Activated CD4-positive, alpha-beta T cell treated with anti-CD3 and anti-CD28 coated beads for 24 hours (primary cell): ENCODE measurements at regions not wholly inside any gene's neighbourhood (a gene's known extent, or its start where the extent isn't known, plus 50 kb on each side); places are given as distances from the start of the nearest gene placed in this dataset.
"Not testable (repeated sequence)": the region's sequence is repeated elsewhere in the genome, so short reads cannot be mapped to it uniquely, and the experiment has no call there.

Source experiments
- DNase-seq, 2 donors: peaks; one replicate each; pipeline ENCODE4 v3.0.0-alpha.2; 2020; ENCODE audit warnings: low read depth in 2 of 2

DNA sequence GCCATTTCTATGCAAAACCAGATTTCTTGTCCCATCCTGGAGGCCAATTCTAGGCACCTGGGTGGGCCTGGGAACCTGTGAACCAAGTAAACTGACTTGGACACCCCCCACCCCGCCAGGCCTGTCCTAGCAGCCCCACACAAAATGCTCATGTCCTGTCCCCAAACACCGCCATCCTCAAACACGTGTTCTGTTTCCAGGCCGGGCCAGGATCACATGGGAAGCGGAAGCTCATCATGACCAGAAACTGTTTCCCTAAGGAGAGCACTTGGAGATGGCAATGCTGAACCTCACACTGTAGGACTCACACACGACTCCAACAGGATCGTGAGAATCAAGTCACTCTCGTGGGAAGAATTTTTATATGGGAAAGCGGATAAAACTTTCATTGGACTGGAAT lies 78.7 kb upstream of the DRD5 start:
- not testable (repeated sequence) for DNase-seq

DNA sequence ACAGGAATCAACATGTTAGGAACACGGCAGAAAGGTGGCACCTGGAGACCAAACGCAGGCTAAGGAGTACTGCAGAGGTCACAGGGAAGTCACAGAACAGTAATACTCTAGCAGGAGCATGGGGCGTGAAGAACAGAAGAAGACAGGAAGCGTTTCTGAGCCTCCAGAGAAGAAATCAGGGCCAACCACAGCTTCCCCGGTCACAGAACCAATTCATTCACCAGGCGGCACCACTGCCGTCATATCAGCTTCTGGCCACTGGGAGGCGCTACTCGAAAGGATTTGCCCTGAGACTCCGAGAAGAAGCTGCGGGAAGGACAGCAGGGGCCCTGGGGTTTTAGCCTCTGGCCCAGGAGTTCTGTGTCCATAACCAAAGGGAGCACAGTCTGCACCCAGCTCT lies 78.0 kb upstream of the DRD5 start:
- DNase-seq, result peak; percentile 36 to 58

DNA sequence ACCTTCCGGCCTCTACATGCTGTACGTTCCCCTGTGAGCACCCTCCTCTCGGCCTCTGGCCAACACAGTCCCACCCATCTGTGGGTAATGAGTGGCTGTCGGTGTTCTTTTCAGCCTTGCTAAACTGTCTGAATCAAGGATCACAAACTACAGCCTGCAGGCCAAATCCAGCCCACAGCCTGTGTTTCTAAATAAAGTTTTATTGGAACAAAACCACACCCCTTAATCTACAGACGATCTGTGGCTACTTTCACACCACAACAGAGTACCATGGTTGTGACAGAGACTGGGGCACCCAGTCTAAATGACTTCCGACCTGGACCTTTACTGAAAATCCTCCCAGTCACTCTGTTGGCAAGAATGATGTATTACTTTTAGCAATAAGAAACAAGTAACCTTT lies 77.3 kb upstream of the DRD5 start:
- not testable (repeated sequence) for DNase-seq

DNA sequence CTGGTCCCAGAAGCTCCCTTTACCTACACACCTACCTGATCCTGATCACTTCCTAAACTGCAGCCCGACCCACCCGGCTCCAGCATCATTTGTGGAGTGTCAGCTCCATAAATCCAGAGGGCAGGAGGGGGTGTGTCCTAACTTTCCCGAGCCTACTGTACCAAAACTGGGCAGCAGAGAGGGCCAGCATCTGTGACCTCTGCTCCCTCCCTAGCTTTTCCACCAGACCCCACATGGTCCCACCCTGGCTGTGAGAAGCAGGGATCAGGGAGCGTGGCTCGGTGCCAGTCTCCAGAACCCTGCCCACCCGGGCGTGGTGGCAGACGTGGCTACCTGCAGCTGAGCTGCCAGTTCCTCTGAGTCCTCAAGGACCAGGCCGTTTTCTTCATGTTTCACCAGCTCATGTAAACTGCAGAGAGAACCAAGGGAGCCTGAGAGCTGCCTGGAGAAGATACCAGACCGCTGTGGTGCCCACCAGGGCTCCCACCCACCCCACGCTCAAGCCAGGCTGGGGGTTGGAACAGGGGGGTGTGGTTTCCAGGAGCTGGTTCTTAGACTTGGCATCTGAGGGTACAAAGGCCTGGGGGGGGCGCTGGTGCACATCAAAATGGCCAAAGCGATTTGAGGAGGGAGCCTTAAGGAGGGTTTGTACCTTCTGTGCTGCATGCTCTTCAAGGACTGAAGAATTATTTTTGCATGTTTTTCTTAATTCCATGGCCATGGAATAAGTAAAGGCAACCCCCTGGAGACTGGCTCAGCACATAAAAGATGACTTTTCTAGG lies 76.7 kb upstream of the DRD5 start:
- no peak for DNase-seq

DNA sequence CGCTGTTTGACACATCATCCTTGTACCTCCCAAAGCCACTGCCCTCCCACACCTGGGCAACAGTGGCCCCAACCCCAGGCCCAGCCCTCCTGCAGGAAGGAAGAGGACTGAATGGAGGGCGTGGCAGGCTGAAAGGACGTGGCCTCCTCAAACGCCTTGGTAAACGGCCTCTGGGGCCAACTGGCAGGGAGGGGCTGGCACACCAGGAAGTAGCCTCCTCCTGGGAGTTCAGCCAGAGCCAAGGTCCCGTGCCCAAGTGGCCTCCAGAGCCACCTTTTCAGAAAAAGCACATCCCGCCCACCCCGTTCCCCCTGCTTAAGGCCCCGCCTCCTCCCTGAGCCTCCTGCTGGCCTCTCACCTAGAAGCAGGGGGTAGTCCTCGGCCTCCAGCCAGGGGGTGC lies 74.2 kb upstream of the DRD5 start:
- not testable (repeated sequence) for DNase-seq

DNA sequence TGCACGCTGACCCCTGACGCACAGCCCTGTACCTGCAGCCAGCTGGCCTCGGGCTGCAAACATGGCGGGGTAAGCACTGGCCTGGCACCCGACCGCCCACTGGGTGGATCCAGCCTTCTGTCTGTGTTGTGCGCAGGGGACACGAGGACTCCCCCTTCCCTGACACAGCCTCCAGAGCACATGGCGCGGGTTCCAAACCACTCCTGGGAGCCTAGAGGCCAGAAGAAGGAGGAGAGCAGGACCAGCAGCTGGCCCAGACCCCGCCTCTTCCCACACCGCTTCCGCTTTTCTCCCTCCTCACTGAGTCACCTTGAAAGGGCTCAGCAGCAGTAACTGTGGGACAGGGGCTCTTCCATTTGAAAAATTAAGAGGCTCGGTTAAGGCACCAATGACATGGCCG lies 73.5 kb upstream of the DRD5 start:
- DNase-seq, result not testable (repeated sequence)

DNA sequence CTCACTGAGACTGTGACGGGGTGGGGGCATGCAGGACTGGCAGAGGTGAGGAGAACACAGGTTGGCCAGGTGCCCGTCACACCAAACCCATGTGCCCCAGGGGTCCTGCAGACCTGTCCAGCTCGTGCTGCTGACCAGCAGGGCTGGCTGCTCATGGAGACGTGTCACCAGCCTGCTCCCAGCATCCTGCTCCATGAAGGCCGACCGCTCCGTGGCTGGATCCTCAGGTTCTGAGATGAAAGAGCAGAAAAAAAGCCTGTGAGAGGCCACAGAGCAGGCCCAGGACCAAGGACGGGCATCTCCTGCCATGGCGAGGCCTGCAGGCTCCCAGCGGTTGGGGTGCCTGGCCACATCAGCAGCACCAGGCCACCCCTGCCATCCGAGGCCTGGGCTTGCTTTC lies 71.7 kb upstream of the DRD5 start:
- no peak for DNase-seq

DNA sequence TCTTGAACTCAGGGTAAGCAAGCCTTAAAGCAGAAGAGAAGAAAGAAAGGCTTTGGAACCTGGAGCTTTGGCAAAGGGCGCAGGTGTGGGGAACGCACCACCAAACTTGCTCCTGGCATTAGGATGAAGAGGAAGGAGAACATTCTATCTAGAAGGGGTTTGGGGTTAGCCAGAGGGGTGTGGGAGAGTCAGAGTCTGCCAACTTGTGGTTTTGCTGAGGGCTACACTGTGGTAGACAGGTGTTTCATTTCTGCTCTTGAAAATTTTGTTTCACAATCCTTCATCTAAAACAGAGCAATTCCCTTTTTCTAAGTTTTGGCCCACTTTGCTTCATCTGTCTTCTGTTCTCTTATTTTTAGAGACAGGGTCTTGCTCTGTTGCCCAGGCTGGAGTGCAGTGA lies 66.2 kb upstream of the DRD5 start:
- DNase-seq, result not testable (repeated sequence)

DNA sequence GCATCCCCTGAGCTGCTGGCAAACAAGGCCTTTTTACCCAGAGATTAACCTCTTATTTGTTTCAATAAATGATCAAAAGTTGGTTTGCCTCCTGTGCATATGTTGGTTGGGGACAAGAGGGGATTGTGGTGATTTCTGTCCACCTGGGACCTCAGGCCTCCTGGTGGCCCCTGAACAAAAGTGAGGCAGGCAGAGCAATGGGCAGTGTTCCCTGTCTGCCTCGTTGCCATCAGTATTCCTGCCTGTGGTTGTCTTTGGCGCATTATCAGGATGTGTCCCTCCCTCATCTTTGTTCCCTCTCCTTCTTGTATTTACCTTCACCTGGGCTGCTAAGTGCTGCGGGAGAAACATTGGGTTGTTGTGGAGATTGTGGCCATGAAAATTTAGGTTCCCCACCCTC lies 65.3 kb upstream of the DRD5 start:
- DNase-seq, result no peak

DNA sequence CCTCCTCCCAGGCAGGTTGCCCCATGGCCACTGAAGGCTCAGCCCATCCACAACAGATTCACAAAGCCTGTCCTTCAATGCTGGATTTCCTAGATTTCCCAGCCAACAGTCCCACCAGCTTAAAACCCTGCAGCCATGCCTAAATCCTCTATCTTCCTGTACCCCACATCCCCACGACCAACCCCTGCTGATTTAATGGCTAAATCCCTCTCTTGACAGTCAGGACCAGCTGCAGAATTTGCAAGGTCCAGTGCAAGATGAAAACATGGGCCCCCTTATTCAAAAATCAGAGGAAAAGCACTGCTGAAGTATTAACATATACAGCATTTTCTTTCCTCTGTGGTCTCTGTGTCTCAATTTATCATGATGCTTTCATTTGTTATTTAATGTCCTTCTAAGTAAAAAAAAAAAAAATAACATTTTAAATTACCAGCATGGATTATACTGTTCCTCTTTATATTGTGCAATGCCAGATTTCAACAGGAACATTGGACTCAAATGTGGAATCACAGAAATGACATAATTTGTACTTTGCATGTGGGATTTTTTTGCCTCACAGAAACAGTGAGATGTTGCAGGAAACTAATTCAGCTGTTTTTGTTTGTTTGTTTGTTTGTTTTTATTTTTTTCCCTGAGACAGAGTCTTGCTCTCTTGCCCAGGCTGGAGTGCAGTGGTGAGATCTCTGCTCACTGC lies 63.0 kb upstream of the DRD5 start:
- DNase-seq, result not testable (repeated sequence)

DNA sequence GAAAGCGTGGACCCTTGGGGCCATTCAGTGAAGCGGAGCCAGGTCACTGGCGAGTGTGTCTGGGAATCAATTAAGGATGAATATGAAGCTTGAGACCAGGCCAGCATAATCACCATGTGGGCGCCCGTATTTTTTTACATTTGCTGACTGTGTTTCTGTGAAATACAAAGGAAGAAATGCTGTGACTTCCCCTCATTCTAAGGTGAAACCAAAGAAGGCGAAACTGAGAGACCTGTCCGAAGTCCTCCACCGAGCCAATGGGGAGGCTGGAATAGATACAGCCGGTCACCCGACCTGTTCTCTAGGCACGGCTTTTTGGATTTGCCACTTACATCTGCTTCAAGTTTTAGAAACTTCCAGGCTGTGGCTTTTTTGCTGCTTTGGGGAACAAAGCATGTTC lies 59.3 kb upstream of the DRD5 start:
- not testable (repeated sequence) for DNase-seq
